GM13977 (cell line): ENCODE measurements at regions not wholly inside any gene's neighbourhood (a gene's known extent, or its start where the extent isn't known, plus 50 kb on each side); places are given as distances from the start of the nearest gene placed in this dataset.
"Not testable (repeated sequence)": the region's sequence is repeated elsewhere in the genome, so short reads cannot be mapped to it uniquely, and the experiment has no call there.

Experiments used
- DNase-seq: peaks from one replicate; pipeline ENCODE4 v3.0.0; 2012; ENCODE audit warnings: low spot score
- in situ Hi-C: fragments of 300-500 bp; cut with MboI; formaldehyde crosslinking; loops from one replicate; pipeline ENCODE4 v1.12.0; 2022; ENCODE audit warnings: low sequenced_read_pairs, low pct_unique_long_range_greater_than_20kb, mixed read lengths, inconsistent platforms; ENCODE audit not compliant: unreplicated experiment
- TF ChIP-seq, protein P1 (sequence below): IDR thresholded peaks from 2 replicates; pipeline ENCODE4 v1.5.1; 2012; ENCODE audit warnings: mild to moderate bottlenecking, control low read depth; ENCODE audit not compliant: insufficient read depth; ENCODE audit errors: extremely low read depth, missing control alignments

GRCh38 chr5:3460416-3460815, 135.2 kb upstream of the IRX1 start:
- TF ChIP-seq, protein P1, sequence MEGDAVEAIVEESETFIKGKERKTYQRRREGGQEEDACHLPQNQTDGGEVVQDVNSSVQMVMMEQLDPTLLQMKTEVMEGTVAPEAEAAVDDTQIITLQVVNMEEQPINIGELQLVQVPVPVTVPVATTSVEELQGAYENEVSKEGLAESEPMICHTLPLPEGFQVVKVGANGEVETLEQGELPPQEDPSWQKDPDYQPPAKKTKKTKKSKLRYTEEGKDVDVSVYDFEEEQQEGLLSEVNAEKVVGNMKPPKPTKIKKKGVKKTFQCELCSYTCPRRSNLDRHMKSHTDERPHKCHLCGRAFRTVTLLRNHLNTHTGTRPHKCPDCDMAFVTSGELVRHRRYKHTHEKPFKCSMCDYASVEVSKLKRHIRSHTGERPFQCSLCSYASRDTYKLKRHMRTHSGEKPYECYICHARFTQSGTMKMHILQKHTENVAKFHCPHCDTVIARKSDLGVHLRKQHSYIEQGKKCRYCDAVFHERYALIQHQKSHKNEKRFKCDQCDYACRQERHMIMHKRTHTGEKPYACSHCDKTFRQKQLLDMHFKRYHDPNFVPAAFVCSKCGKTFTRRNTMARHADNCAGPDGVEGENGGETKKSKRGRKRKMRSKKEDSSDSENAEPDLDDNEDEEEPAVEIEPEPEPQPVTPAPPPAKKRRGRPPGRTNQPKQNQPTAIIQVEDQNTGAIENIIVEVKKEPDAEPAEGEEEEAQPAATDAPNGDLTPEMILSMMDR = no peak
- DNase-seq = no peak
- in situ Hi-C loops = no loop called here

DNA sequence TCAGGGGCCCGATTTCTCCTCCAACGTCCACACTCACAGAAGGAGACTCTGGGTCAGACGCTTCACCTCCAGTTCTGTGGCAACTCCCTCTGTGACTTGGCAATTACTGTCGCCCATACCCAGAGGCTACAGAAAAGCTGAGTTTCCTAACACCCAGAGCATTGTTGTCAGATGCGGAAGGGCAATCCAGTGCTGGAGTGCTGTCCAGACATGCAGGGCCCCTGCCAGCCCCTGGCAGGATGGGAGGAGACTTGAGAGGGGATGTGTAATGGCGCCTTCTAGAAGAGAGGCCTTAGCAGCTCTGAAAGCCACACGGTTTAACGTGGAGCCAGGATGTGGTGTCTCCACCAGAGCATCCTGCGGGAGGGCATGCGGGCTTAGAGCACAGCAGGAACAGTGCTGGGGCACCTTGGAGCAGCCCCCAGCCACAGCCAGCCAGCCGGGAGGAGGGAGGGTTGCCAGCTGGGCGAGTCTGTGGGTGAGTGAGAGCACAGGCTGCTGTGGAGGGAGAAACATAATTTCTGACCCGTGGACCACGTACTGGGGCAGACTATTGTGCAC, 139.4 kb upstream of the IRX1 start:
- peak; percentile 1 for DNase-seq
- in situ Hi-C loops = no loop called here
- TF ChIP-seq, protein P1 = no peak

- DNase-seq, in situ Hi-C loops: not testable (repeated sequence)
Observed at GRCh38 chr5:3454028-3454427, 141.6 kb upstream of the IRX1 start.

- DNase-seq = no peak
- TF ChIP-seq, protein P1 = no peak
- in situ Hi-C loops = no loop called here
Observed at GRCh38 chr5:3452622-3453021, 143.0 kb upstream of the IRX1 start.

DNA sequence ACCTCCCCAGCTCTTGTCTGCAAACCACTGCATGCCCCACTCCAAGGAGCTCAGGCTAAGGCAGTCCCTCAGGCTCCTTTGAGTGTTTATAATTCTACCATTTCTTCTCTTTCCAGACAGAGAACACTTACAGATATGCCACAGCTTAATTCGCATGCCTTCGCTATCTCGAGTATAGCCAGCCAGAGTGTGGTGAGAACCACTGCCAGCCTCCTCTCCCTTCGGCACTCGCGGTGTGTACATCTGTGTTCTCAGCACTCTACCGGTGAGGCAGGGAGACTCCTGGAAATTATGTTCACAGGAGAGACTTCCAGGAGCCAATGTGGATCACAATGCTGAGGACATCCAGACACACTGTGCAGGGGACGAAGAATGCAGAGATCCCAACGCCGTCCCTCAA, 143.7 kb upstream of the IRX1 start:
- in situ Hi-C loops = no loop called here
- TF ChIP-seq, protein P1 = no peak
- DNase-seq = peak; percentile 2

DNA sequence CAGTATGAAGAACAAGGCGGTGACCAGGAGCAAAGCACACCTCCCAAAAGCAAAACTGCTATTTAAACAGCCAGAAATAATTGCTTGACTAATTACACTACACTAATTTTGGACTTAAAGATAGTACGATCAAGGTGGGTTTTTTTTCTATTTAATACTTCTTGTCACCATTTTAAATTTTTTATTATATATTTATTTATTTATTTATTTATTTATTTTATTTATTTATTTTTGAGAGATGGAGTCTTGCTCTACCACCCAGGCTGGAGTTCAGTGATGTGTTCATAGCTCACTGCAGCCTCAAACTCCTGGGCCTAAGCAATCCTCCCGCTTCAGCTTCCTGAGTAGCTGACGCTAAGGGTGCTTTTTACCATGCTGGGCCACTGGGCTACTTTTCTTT, 146.2 kb upstream of the IRX1 start:
- TF ChIP-seq, protein P1 = no peak
- no peak for DNase-seq
- in situ Hi-C loops = no loop called here

DNA sequence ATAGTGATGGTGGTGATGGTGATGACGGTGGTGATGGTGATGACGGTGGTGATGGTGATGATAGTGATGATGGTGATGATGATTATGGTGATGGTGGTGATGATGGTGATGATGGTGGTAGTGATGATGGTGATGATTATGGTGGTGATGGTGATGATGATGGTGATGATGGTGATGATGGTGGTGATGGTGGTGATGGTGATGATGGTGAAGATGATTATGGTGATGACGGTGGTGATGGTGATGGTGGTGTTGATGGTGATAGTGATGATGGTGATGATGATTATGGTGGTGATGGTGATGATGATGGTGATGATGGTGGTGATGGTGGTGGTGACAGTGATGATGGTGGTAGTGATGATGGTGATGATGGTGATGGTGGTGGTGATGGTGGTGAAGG, 149.2 kb upstream of the IRX1 start:
- in situ Hi-C loops = no loop called here
- TF ChIP-seq, protein P1 = no peak

DNA sequence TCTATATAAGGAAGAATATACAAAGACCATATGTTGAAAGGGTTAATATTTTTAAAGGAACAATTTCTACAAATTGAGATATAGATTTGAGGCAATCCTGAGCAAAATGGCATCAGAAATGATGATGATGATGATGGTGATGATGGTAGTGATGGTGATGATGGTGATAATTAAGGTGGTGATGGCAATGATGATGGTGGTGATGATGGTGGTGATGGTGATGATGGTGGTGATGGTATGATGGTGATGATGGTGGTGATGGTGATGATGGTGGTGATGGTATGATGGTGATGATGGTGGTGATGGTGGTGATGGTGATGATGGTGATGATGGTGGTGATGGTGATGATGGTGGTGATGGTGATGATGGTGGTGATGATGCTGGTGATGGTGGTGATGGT, 150.1 kb upstream of the IRX1 start:
- in situ Hi-C loops, DNase-seq: not testable (repeated sequence)

More for the DNA sequence above, 149.2 kb upstream of the IRX1 start:
- no peak for DNase-seq
